Fibroblast of lung (primary cell): ENCODE measurements at regions not wholly inside any gene's neighbourhood (a gene's known extent, or its start where the extent isn't known, plus 50 kb on each side); places are given as distances from the start of the nearest gene placed in this dataset.

Experiments used
- EZH2 ChIP-seq: IDR thresholded peaks from 2 replicates; pipeline ENCODE4 v1.5.1; 2012; ENCODE audit warnings: low read length, control low read depth, mild to moderate bottlenecking; ENCODE audit errors: missing control alignments
- TF ChIP-seq, protein P1 (sequence below), 2 donors: IDR thresholded peaks in 1 of 2; conservative IDR thresholded peaks in 1 of 2; 1 replicate in 1 of 2; 2 replicates in 1 of 2; pipeline ENCODE4 v1.5.1; 2011 to 2012; ENCODE audit warnings: low read length in 2 of 2, control low read depth in 1 of 2, inconsistent platforms in 1 of 2, low read depth in 1 of 2, mild to moderate bottlenecking in 1 of 2

DNA sequence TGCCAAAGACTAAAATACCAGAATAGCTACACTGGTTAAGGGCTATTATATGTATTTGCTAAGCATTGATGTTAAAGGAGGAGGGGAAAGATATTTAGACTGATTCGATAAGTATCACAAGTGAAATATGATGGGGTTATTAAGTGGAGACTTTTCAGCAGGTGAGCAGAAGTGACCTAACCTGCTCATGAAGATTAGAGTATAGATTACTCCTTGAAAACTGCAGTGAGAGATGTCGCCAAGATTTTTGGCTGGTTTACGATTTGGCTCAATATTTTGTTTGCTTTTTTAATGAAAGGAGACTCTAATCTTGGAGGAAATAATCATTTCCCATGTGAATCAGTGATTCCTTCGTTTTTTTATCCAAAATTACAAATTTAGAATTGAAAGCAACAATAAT lies 1279.5 kb upstream of the TENM4 start:
- TF ChIP-seq, protein P1, sequence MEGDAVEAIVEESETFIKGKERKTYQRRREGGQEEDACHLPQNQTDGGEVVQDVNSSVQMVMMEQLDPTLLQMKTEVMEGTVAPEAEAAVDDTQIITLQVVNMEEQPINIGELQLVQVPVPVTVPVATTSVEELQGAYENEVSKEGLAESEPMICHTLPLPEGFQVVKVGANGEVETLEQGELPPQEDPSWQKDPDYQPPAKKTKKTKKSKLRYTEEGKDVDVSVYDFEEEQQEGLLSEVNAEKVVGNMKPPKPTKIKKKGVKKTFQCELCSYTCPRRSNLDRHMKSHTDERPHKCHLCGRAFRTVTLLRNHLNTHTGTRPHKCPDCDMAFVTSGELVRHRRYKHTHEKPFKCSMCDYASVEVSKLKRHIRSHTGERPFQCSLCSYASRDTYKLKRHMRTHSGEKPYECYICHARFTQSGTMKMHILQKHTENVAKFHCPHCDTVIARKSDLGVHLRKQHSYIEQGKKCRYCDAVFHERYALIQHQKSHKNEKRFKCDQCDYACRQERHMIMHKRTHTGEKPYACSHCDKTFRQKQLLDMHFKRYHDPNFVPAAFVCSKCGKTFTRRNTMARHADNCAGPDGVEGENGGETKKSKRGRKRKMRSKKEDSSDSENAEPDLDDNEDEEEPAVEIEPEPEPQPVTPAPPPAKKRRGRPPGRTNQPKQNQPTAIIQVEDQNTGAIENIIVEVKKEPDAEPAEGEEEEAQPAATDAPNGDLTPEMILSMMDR (conservative IDR thresholded peaks at IDR 0.05 in 1 of 2, IDR thresholded peaks at IDR 0.05 in 1 of 2; ENCODE audit: low read depth in 1 of 2, low read length in 2 of 2), result no peak
- no peak for TF ChIP-seq EZH2
